HCT116 (cell line): ENCODE measurements at regions not wholly inside any gene's neighbourhood (a gene's known extent, or its start where the extent isn't known, plus 50 kb on each side); places are given as distances from the start of the nearest gene placed in this dataset.

ENCODE experiments used
- ATAC-seq: fragments of 200-7000 bp; cut with Tn5 transposase; 2 replicates; pipeline ENCODE4 v1.9.1; 2020; ENCODE audit warnings: mild to moderate bottlenecking, moderate library complexity
- BruUV-seq: library from RNA; stranded (reverse); fragments of 400-500 nt; replicated peaks from 2 replicates; lab custom pipeline; 2021; lab: Mats Ljungman, UMichigan
- CTCF ChIA-PET: fragments of 300-600 bp; sonication (Branson Sonifier 250); formaldehyde crosslinking; loops from one replicate; lab custom pipeline; 2021; ENCODE audit warnings: antibody characterized with exemption; lab: Charles Lee
- POLR2A ChIA-PET: fragments of 300-600, 350-600 bp; sonication (Branson Sonifier 250); formaldehyde crosslinking; loops from one replicate; lab custom pipeline; 2021; ENCODE audit warnings: antibody characterized with exemption; lab: Charles Lee
- RAD21 ChIA-PET, 2 experiments: fragments of 300-600 bp; sonication (Branson Sonifier 250); formaldehyde crosslinking; loops; one replicate each; lab custom pipeline; 2023; ENCODE audit warnings: low total read pairs in 2 of 2; ENCODE audit not compliant: uncharacterized antibody in 2 of 2, unreplicated experiment in 2 of 2, low non-redundant PET in 1 of 2; lab: Charles Lee
- DNase-seq: peaks from one replicate; pipeline ENCODE4 v3.0.0-alpha.2; 2010; ENCODE audit warnings: low read depth, low spot score
- H2AFZ ChIP-seq: fragments of 200-600 bp; shearing (Covaris generic), sonication (generic); 2 replicates; pipeline ENCODE4 v1.6.1; 2017; ENCODE audit warnings: low read depth, mixed run types, mixed read lengths, antibody characterized with exemption, low read length; ENCODE audit not compliant: poor library complexity, severe bottlenecking
- H3K27ac ChIP-seq: 2 replicates; pipeline ENCODE4 v1.5.1; 2012; ENCODE audit warnings: low read depth, low read length
- H3K27me3 ChIP-seq: fragments of 200-600 bp; sonication (generic); 2 replicates; pipeline ENCODE4 v1.6.1; 2016; ENCODE audit warnings: mixed run types, low read length, mixed read lengths; ENCODE audit not compliant: insufficient read depth
- H3K36me3 ChIP-seq, 2 experiments: fragments of 200-500 bp in 1 of 2; fragments of 200-600 bp in 1 of 2; sonication (Bioruptor generic) in 1 of 2; sonication (generic) in 1 of 2; 2 replicates each; pipeline versions ENCODE4 v1.5.1 to v1.6.1; 2014 to 2016; ENCODE audit warnings: low read length in 2 of 2, inconsistent platforms in 1 of 2, mixed read lengths in 1 of 2, mixed run types in 1 of 2; ENCODE audit not compliant: insufficient read depth in 2 of 2, control insufficient read depth in 1 of 2
- H3K4me1 ChIP-seq, 2 experiments: fragments of 200-600 bp in 1 of 2; sonication (generic) in 1 of 2; 2 replicates each; pipeline versions ENCODE4 v1.5.1 to v1.6.1; 2012 to 2017; ENCODE audit warnings: low read length in 2 of 2, inconsistent platforms in 1 of 2, mild to moderate bottlenecking in 1 of 2, mixed read lengths in 1 of 2, mixed run types in 1 of 2, moderate library complexity in 1 of 2; ENCODE audit not compliant: insufficient read depth in 2 of 2, control insufficient read depth in 1 of 2
- H3K4me2 ChIP-seq: fragments of 200-600 bp; sonication (generic); 2 replicates; pipeline ENCODE4 v1.6.1; 2017; ENCODE audit warnings: mixed run types, low read length, mixed read lengths
- H3K4me3 ChIP-seq, 2 experiments: fragments of 200-600 bp in 1 of 2; sonication (generic) in 1 of 2; replicated peaks in 1 of 2; 2 replicates each; pipeline ENCODE4 v1.5.1; 2011 to 2016; ENCODE audit warnings: low read length in 2 of 2, control low read depth in 1 of 2, low read depth in 1 of 2, mild to moderate bottlenecking in 1 of 2, mixed read lengths in 1 of 2, mixed run types in 1 of 2
- H3K79me2 ChIP-seq: fragments of 200-600 bp; sonication (generic); 2 replicates; pipeline ENCODE4 v1.6.1; 2017; ENCODE audit warnings: mild to moderate bottlenecking, mixed run types, low read length, moderate library complexity, mixed read lengths; ENCODE audit not compliant: insufficient read depth
- H3K9ac ChIP-seq: fragments of 200-600 bp; sonication (generic); 2 replicates; pipeline ENCODE4 v1.6.1; 2016; ENCODE audit warnings: low read length, mixed read lengths
- H3K9me2 ChIP-seq: fragments of 200-600 bp; sonication (generic), shearing (Covaris generic); 2 replicates; pipeline ENCODE4 v1.6.1; 2017; ENCODE audit warnings: mixed run types, mild to moderate bottlenecking, moderate library complexity; ENCODE audit not compliant: insufficient read depth
- H3K9me3 ChIP-seq, 2 experiments: fragments of 200-500 bp in 1 of 2; fragments of 200-600 bp in 1 of 2; sonication (Bioruptor generic) in 1 of 2; sonication (generic) in 1 of 2; 2 replicates each; pipeline ENCODE4 v1.6.1; 2014 to 2017; ENCODE audit warnings: low read length in 2 of 2, mixed read lengths in 2 of 2, inconsistent platforms in 1 of 2, low read depth in 1 of 2, mild to moderate bottlenecking in 1 of 2, mixed run types in 1 of 2, moderate library complexity in 1 of 2; ENCODE audit not compliant: control insufficient read depth in 1 of 2, insufficient read depth in 1 of 2
- H4K20me1 ChIP-seq: fragments of 200-600 bp; sonication (generic), shearing (Covaris generic); 2 replicates; pipeline ENCODE4 v1.6.1; 2017; ENCODE audit warnings: mixed run types, mild to moderate bottlenecking, moderate library complexity; ENCODE audit not compliant: insufficient read depth
- CEBPB ChIP-seq: IDR thresholded peaks from 2 replicates; pipeline ENCODE4 v1.6.1; 2012; ENCODE audit warnings: low read depth
- ELF1 ChIP-seq: IDR thresholded peaks from 2 replicates; pipeline ENCODE4 v1.6.1; 2012; ENCODE audit warnings: low read depth, borderline replicate concordance
- EZH2 ChIP-seq: fragments of 200-600 bp; sonication (generic); IDR thresholded peaks from 2 replicates; pipeline ENCODE4 v1.6.1; 2017; ENCODE audit warnings: antibody characterized with exemption, mixed run types
- EZH2phosphoT487 ChIP-seq: fragments of 200-600 bp; IDR thresholded peaks from 2 replicates; pipeline ENCODE4 v1.6.1; 2018; ENCODE audit warnings: antibody characterized with exemption, borderline replicate concordance
- FOSL1 ChIP-seq: IDR thresholded peaks from 2 replicates; pipeline ENCODE4 v1.6.1; 2012; ENCODE audit warnings: low read depth
- JUND ChIP-seq: IDR thresholded peaks from 2 replicates; pipeline ENCODE4 v1.6.1; 2012
- POLR2AphosphoS5 ChIP-seq: IDR thresholded peaks from 2 replicates; pipeline ENCODE4 v1.6.1; 2011; ENCODE audit warnings: mild to moderate bottlenecking, low read depth, low read length, moderate library complexity
- RAD21 ChIP-seq: IDR thresholded peaks from 2 replicates; pipeline ENCODE4 v1.6.1; 2012; ENCODE audit warnings: low read depth, mild to moderate bottlenecking
- SIN3A ChIP-seq: IDR thresholded peaks from 2 replicates; pipeline ENCODE4 v1.6.1; 2012; ENCODE audit warnings: low read depth
- SP1 ChIP-seq: IDR thresholded peaks from 2 replicates; pipeline ENCODE4 v1.6.1; 2012; ENCODE audit warnings: low read depth
- TCF7L2 ChIP-seq: IDR thresholded peaks from 2 replicates; pipeline ENCODE4 v1.7.0; 2011; ENCODE audit warnings: borderline replicate concordance, inconsistent platforms; ENCODE audit not compliant: insufficient read depth, insufficient read length; ENCODE audit errors: extremely low read depth
- YY1 ChIP-seq: IDR thresholded peaks from 2 replicates; pipeline ENCODE4 v1.6.1; 2011; ENCODE audit warnings: low read length, low read depth, moderate library complexity, mild to moderate bottlenecking; ENCODE audit not compliant: insufficient replicate concordance; ENCODE audit errors: extremely low read depth
- ZFX ChIP-seq: fragments of 450-650 bp; IDR thresholded peaks from 2 replicates; pipeline ENCODE4 v1.6.1; 2017
- ZNF274 ChIP-seq: fragments of 200-500 bp; sonication (Bioruptor generic); IDR thresholded peaks from 2 replicates; pipeline ENCODE4 v1.6.1; 2014; ENCODE audit warnings: mild to moderate bottlenecking, low read depth, low read length, inconsistent platforms
- intact Hi-C: fragments of 100-400 bp; cut with micrococcal nuclease; formaldehyde crosslinking; loops from 2 replicates; pipeline ENCODE4 v1.10.0; 2022
- TF ChIP-seq, protein P1 (sequence below): IDR thresholded peaks from 2 replicates; pipeline ENCODE4 v1.6.1; 2011; ENCODE audit warnings: mild to moderate bottlenecking, low read length, moderate library complexity; ENCODE audit not compliant: insufficient replicate concordance; ENCODE audit errors: extremely low read depth
- TF ChIP-seq, protein P2 (sequence below): IDR thresholded peaks from 2 replicates; pipeline ENCODE4 v1.6.1; 2012; ENCODE audit warnings: low read depth
- TF ChIP-seq, protein P3 (sequence below): IDR thresholded peaks from 2 replicates; pipeline ENCODE4 v1.6.1; 2012

DNA sequence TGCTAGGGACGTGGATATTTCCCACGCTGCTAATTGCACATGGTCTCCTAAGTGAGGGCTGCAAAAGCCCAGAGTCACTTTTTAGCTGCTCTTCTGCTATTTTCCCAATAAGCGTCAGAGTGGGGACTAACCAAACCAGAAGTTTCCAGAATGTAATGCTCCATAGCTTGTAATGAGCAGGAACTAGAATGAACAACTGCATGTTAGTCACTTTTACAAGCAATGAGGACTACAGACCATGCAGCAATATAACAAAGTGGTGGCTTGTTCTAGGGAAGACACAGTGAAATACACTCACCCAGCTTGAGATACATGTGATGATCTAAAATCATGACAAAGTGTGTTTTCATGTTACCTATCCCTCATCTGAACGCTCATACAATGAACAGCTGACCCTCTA lies 314.1 kb upstream of the SGK1 start:
- H2AFZ ChIP-seq = no peak overlapping the region
- H3K4me3 ChIP-seq = no peak overlapping the region
- no peaks in the 10 kb centered on the region for H3K9me2 ChIP-seq
- no peak overlapping the region for H3K27ac ChIP-seq
- no peak for TF ChIP-seq EZH2
- TF ChIP-seq JUND = no peak
- no peak for TF ChIP-seq CEBPB
- no peak for TF ChIP-seq SIN3A
- TF ChIP-seq, protein P1, sequence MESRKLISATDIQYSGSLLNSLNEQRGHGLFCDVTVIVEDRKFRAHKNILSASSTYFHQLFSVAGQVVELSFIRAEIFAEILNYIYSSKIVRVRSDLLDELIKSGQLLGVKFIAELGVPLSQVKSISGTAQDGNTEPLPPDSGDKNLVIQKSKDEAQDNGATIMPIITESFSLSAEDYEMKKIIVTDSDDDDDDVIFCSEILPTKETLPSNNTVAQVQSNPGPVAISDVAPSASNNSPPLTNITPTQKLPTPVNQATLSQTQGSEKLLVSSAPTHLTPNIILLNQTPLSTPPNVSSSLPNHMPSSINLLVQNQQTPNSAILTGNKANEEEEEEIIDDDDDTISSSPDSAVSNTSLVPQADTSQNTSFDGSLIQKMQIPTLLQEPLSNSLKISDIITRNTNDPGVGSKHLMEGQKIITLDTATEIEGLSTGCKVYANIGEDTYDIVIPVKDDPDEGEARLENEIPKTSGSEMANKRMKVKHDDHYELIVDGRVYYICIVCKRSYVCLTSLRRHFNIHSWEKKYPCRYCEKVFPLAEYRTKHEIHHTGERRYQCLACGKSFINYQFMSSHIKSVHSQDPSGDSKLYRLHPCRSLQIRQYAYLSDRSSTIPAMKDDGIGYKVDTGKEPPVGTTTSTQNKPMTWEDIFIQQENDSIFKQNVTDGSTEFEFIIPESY = no peak
- TF ChIP-seq POLR2AphosphoS5 = no peak
- TF ChIP-seq EZH2phosphoT487 = no peak
- TF ChIP-seq ELF1 = no peak
- TF ChIP-seq ZNF274 = no peak
- no peak for TF ChIP-seq YY1
- no peak for TF ChIP-seq RAD21
- TF ChIP-seq, protein P2, sequence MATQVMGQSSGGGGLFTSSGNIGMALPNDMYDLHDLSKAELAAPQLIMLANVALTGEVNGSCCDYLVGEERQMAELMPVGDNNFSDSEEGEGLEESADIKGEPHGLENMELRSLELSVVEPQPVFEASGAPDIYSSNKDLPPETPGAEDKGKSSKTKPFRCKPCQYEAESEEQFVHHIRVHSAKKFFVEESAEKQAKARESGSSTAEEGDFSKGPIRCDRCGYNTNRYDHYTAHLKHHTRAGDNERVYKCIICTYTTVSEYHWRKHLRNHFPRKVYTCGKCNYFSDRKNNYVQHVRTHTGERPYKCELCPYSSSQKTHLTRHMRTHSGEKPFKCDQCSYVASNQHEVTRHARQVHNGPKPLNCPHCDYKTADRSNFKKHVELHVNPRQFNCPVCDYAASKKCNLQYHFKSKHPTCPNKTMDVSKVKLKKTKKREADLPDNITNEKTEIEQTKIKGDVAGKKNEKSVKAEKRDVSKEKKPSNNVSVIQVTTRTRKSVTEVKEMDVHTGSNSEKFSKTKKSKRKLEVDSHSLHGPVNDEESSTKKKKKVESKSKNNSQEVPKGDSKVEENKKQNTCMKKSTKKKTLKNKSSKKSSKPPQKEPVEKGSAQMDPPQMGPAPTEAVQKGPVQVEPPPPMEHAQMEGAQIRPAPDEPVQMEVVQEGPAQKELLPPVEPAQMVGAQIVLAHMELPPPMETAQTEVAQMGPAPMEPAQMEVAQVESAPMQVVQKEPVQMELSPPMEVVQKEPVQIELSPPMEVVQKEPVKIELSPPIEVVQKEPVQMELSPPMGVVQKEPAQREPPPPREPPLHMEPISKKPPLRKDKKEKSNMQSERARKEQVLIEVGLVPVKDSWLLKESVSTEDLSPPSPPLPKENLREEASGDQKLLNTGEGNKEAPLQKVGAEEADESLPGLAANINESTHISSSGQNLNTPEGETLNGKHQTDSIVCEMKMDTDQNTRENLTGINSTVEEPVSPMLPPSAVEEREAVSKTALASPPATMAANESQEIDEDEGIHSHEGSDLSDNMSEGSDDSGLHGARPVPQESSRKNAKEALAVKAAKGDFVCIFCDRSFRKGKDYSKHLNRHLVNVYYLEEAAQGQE = no peak
- TF ChIP-seq, protein P3, sequence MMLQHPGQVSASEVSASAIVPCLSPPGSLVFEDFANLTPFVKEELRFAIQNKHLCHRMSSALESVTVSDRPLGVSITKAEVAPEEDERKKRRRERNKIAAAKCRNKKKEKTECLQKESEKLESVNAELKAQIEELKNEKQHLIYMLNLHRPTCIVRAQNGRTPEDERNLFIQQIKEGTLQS = no peak
- TF ChIP-seq TCF7L2 = no peak
- TF ChIP-seq SP1 = no peak
- no peak for TF ChIP-seq FOSL1
- no peak for TF ChIP-seq ZFX
- CTCF ChIA-PET = interaction anchor here (0.6 kb wide), 1 partner anchor 9 kb away, joined by 3 read pairs; no protein-coding TSS in a partner anchor
- no peak for ATAC-seq
- H3K9me3 ChIP-seq = no peaks in the 10 kb centered on the region
- no peaks in the 10 kb centered on the region for H3K36me3 ChIP-seq
- H3K79me2 ChIP-seq = no peaks in the 10 kb centered on the region
- H3K27me3 ChIP-seq = no peaks in the 10 kb centered on the region
- RAD21 ChIA-PET = no interaction called here
- no peaks in the 10 kb centered on the region for H3K4me1 ChIP-seq
- H3K9ac ChIP-seq = no peak overlapping the region
- H3K4me2 ChIP-seq = no peak overlapping the region
- no TSS peak for BruUV-seq
- intact Hi-C loops = no loop called here
- no peak for DNase-seq
- POLR2A ChIA-PET = no interaction called here
- no peaks in the 10 kb centered on the region for H4K20me1 ChIP-seq
